GM12875 (cell line): ENCODE measurements at regions not wholly inside any gene's neighbourhood (a gene's known extent, or its start where the extent isn't known, plus 50 kb on each side); places are given as distances from the start of the nearest gene placed in this dataset.
"Not testable (repeated sequence)": the region's sequence is repeated elsewhere in the genome, so short reads cannot be mapped to it uniquely, and the experiment has no call there.

ENCODE experiments used
- H3K4me3 ChIP-seq: one replicate; pipeline ENCODE4 v1.5.1; 2011; ENCODE audit warnings: low read depth, low read length, control low read depth
- TF ChIP-seq, protein P1 (sequence below): IDR thresholded peaks from 2 replicates; pipeline ENCODE4 v1.5.1; 2011; ENCODE audit warnings: low read depth, mild to moderate bottlenecking, control low read depth, inconsistent platforms, low read length, moderate library complexity, borderline replicate concordance; ENCODE audit not compliant: insufficient read depth

DNA sequence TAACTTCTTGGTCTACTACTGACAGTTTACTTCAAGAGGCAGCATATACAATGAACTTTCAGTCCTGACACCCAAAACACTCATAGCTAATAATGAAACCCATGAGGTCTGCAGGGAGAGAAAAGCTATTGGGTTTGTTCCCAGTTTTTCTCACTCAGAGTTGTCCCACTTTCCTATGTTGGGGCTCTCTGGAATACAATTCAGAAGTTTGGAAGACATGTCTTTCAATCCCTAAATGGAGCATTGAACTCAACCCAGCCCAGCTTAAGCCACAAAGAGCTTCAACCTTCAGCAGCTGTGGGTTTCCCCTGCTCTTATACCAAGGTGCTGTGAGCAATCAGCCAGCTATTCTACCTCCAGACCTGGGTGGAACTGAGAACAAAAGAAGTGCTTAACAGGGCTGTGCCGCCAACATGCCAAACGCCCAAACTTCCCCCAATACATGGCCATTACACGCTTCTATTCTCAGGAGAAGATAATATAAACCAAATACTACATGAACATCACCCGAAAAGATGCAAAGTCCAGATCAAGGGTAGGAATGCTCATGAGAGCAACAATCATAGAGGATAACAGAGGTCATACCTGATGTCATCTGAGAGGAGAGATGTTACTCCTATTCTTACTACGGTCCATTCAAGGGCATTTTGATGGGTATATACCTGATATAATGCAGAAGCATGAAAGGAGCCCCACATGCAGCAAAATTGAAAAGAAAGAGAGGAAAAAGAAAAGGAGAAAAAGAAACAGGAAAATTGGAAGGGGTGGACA, 131.2 kb upstream of the TGFBR2 start:
- TF ChIP-seq, protein P1, sequence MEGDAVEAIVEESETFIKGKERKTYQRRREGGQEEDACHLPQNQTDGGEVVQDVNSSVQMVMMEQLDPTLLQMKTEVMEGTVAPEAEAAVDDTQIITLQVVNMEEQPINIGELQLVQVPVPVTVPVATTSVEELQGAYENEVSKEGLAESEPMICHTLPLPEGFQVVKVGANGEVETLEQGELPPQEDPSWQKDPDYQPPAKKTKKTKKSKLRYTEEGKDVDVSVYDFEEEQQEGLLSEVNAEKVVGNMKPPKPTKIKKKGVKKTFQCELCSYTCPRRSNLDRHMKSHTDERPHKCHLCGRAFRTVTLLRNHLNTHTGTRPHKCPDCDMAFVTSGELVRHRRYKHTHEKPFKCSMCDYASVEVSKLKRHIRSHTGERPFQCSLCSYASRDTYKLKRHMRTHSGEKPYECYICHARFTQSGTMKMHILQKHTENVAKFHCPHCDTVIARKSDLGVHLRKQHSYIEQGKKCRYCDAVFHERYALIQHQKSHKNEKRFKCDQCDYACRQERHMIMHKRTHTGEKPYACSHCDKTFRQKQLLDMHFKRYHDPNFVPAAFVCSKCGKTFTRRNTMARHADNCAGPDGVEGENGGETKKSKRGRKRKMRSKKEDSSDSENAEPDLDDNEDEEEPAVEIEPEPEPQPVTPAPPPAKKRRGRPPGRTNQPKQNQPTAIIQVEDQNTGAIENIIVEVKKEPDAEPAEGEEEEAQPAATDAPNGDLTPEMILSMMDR, result no peak
- H3K4me3 ChIP-seq, result no peak overlapping the region

DNA sequence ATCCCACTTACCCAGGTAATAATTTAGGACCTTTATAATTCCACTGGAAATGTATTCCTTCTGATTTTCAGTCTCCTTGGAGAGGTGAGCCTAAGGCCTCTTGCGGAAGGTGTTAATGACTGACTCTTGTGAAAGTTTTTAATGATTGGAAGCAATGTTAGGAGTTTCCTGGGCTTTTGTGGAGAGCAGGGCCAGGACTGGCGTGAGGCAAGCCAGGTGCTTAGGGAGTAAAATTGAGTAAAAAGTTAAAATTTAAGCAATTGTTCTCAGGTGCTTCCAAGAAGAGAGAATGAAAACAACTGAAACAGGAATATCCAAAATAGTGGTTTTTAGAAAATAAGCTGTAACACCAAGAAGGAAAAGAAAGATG, 130.6 kb upstream of the TGFBR2 start:
- no peak overlapping the region for H3K4me3 ChIP-seq
- TF ChIP-seq, protein P1, result no peak

DNA sequence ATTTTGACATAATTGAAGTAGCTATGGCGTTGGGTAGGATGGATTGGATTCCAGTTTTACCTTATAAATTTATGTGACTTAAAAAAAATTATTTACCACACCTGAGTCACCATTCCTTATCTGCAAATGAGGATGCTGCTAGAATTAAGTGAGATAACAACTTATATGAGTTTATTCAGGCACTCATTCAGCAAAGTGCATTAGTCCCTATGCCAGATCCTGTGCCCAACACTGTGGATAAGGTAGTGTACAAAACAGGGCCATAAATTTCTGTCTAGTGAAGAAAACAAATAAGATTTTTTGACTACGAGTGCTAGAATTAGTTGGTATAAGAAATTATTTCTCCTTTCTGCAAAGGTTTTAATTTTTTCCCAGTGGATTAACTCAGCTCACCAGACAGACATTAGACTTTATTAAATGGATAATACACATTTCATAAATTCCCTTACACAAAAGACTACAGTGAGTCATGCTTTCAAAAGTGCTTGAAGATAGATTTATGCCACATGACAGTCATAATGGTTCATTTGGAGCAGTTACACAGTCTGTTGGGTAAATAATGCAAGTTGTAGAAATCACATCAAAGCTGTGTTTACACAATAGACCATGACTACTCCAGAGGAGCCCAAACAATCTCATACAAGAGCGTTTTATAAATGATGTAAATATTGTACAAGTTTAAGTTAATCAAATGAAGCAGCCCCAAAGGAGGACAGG, 129.9 kb upstream of the TGFBR2 start:
- no peak overlapping the region for H3K4me3 ChIP-seq
- TF ChIP-seq, protein P1, result no peak

DNA sequence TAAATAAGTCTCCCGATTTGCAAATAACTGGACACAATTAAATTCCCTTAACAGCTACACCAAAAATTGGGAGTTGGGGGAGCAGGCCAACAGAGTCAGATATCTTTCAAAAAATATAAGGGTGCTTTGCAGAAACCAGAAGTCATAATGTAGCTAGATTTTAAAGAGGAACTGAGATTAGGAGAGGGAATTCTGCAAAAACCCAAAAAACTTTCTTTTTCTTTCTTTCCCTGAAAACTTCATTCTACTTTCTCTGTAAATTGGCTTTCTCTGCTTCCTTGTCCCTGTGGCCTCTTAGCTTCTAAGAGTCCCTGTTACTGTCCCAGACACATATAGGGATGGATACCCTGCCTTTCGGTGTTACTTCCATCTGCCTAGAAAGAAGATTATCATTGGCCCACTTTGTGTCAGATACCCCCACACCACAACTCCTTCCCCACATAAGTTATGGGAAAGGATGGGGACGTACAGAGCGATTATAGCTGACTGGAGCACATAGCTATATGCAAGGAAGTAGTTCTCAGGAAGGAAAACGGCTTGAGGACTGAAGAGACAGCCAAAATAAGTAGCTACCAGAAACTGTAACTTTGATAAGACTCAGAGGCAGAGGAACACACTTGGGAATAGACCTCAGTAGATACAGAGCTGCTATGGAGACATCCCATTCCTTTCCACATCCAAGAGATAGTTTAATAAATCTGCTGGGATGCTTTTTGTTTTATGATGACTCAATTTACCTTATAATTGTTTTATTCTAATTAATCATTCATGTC, 129.1 kb upstream of the TGFBR2 start:
- TF ChIP-seq, protein P1, result no peak
- no peak overlapping the region for H3K4me3 ChIP-seq

DNA sequence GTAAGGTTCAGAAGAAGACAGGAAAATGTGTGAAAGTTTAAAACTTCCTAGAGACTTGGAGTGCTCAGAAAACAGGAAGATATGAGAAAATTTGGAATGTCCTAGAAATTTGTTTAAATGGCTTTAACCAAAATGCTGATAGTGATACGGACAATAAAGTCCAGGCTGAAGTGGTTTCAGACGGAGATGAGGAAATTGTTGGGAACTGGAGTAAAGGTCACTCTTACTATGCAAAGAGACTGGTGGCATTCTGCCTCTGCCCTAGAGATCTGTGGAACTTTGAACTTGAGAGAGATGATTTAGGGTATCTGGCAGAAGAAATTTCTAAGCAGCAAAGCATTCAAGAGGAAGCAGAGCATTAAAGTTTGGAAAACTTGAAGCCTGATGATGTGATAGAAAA, 126.7 kb upstream of the TGFBR2 start:
- not testable (repeated sequence) for H3K4me3 ChIP-seq

- not testable (repeated sequence) for H3K4me3 ChIP-seq
Observed at GRCh38 chr3:30480156-30480555, 126.2 kb upstream of the TGFBR2 start.

DNA sequence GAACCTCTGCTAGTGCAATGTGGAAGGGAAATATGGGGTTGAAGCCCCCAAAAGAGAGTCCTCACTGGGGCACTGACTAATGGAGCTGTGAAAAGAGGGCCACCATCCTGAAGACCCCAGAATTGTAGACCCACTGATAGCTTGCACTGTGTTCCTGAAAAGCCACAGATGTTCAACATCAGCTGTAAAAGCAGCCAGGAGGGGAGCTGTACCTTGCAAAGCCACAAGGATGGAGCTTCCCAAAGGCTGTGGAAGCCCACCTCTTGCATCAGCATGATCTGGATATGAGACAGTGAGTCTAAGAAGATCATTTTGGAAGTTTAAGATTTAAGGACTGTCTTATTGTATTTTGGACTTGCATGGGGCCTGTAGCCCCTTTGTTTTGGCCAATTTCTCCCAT, 125.8 kb upstream of the TGFBR2 start:
- no peak overlapping the region for H3K4me3 ChIP-seq
- TF ChIP-seq, protein P1, result no peak

- TF ChIP-seq, protein P1, result no peak
- H3K4me3 ChIP-seq, result no peak overlapping the region
Observed at GRCh38 chr3:30481241-30481640, 125.2 kb upstream of the TGFBR2 start.

DNA sequence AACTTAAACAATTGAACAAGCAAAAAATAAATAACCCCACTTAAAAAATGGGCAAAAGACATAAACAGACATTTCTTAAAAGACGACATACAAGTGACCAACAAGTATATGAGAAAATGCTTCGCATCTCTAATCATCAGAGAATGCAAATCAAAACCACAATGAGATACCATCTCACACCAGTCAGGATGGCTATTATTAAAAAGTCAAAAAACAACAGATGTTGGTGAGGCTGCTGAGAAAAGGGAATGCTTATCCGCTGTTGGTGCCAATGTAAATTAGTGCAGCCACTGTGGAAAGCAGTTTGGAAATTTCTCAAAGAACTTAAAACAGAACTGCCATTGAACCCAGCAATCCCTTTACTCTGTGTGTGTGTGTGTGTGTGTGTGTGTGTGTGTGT, 122.2 kb upstream of the TGFBR2 start:
- not testable (repeated sequence) for H3K4me3 ChIP-seq
